Upper lobe of left lung (tissue), 6 donors: ENCODE measurements at regions not wholly inside any gene's neighbourhood (a gene's known extent, or its start where the extent isn't known, plus 50 kb on each side); places are given as distances from the start of the nearest gene placed in this dataset.

Source experiments
- ATAC-seq, 2 donors: fragments of 200-7000 bp; cut with Tn5 transposase; one replicate each; pipeline ENCODE4 v1.9.1; 2022; ENCODE audit warnings: mild to moderate bottlenecking in 2 of 2, moderate library complexity in 2 of 2; ENCODE audit not compliant: low FRiP score in 2 of 2
- DNase-seq, 2 donors: peaks; one replicate each; pipeline ENCODE4 v3.0.0-alpha.2; 2019 to 2020
- H3K27ac ChIP-seq, 4 donors: fragments of 200-600 bp; sonication (generic); one replicate each; pipeline ENCODE4 v1.5.1; 2016 to 2019
- H3K27me3 ChIP-seq, 4 donors: fragments of 200-600 bp; sonication (generic); one replicate each; pipeline ENCODE4 v1.5.1; 2017 to 2019
- H3K36me3 ChIP-seq, 4 donors: fragments of 200-600 bp; sonication (generic); one replicate each; pipeline ENCODE4 v1.5.1; 2016 to 2019
- H3K4me1 ChIP-seq, 4 donors: fragments of 200-600 bp; sonication (generic); one replicate each; pipeline ENCODE4 v1.5.1; 2018 to 2019
- H3K4me3 ChIP-seq, 4 donors: fragments of 200-600 bp; sonication (generic); one replicate each; pipeline ENCODE4 v1.5.1; 2017 to 2019; ENCODE audit warnings: mild to moderate bottlenecking in 2 of 4, moderate library complexity in 1 of 4
- H3K9me3 ChIP-seq, 4 donors: fragments of 200-600 bp; sonication (generic); one replicate each; pipeline ENCODE4 v1.5.1; 2018 to 2019
- CTCF ChIP-seq, 6 experiments: fragments of 450-650 bp in 4 of 6; fragments of 200-600 bp in 2 of 6; sonication (generic) in 2 of 6; IDR thresholded peaks; one replicate each; pipeline ENCODE4 v1.5.1; 2016 to 2019; ENCODE audit warnings: antibody characterized with exemption in 6 of 6
- EP300 ChIP-seq, 4 donors: sonication (generic); formaldehyde crosslinking; IDR thresholded peaks; one replicate each; pipeline ENCODE4 v1.5.1; 2017; ENCODE audit warnings: antibody characterized with exemption in 4 of 4, control low read depth in 2 of 4
- POLR2A ChIP-seq, 4 donors: fragments of 450-650 bp; IDR thresholded peaks; one replicate each; pipeline ENCODE4 v1.5.1; 2016 to 2017; ENCODE audit warnings: antibody characterized with exemption in 4 of 4, mild to moderate bottlenecking in 2 of 4
- POLR2AphosphoS5 ChIP-seq, 2 donors: sonication (generic); formaldehyde crosslinking; IDR thresholded peaks; one replicate each; pipeline ENCODE4 v1.5.1; 2017; ENCODE audit warnings: antibody characterized with exemption in 2 of 2
- WGBS, 2 donors: methylation state at CpG; one replicate each; pipeline ENCODE4 v1.1.5; 2017 to 2018; 5-methylcytosine and 5-hydroxymethylcytosine counted together
- donor health status: DM: no; HTN: no; CAD: no; lungs with moderate emphysema.
- donor health status: DM: no; HTN: yes; CAD: no; lungs with severe emphysema.

- Histone ChIP-seq H3K9me3 (no peaks in the 10 kb centered on the region), H3K36me3 (no peaks in the 10 kb centered on the region), H3K4me3 (no peak overlapping the region), H3K27ac (no peak overlapping the region), H3K4me1 (no peaks in the 10 kb centered on the region), H3K27me3 (no peaks in the 10 kb centered on the region)
- no peak for TF ChIP-seq POLR2AphosphoS5 (IDR thresholded peaks at IDR 0.05)
- TF ChIP-seq POLR2A (IDR thresholded peaks at IDR 0.05), result no peak
- TF ChIP-seq EP300 (IDR thresholded peaks at IDR 0.05), result no peak
- TF ChIP-seq CTCF (IDR thresholded peaks at IDR 0.05), result no peak
- ATAC-seq, result no peak
- no peak for DNase-seq
These were observed 325.6 kb downstream of the COG6 start for GRCh38 chr13:39981056-39981455.

- DNase-seq (no peak), ATAC-seq (no peak)
- no peak for TF ChIP-seq EP300 (IDR thresholded peaks at IDR 0.05)
- no peak for TF ChIP-seq POLR2AphosphoS5 (IDR thresholded peaks at IDR 0.05)
- TF ChIP-seq CTCF (IDR thresholded peaks at IDR 0.05), result no peak
- TF ChIP-seq POLR2A (IDR thresholded peaks at IDR 0.05), result no peak
- Histone ChIP-seq H3K4me3 (no peak overlapping the region), H3K36me3 (no peaks in the 10 kb centered on the region), H3K27me3 (no peaks in the 10 kb centered on the region), H3K9me3 (no peaks in the 10 kb centered on the region), H3K27ac (no peak overlapping the region), H3K4me1 (no peaks in the 10 kb centered on the region)
- WGBS, 2 donors, result 76 to 81% methylated on average over 4 of the region's 4 CpGs
These were observed 327.3 kb downstream of the COG6 start for GRCh38 chr13:39982745-39983144.

- no peak for ATAC-seq
- DNase-seq, result no peak
- H3K27ac ChIP-seq, result no peak overlapping the region
- H3K9me3 ChIP-seq, result no peaks in the 10 kb centered on the region
- H3K27me3 ChIP-seq, result no peaks in the 10 kb centered on the region
- WGBS, 2 donors, result 87 to 90% methylated on average over 4 of the region's 4 CpGs
- no peaks in the 10 kb centered on the region for H3K36me3 ChIP-seq
- H3K4me3 ChIP-seq, result no peak overlapping the region
- no peaks in the 10 kb centered on the region for H3K4me1 ChIP-seq
- TF ChIP-seq POLR2AphosphoS5 (IDR thresholded peaks at IDR 0.05) (no peak), CTCF (IDR thresholded peaks at IDR 0.05) (no peak), POLR2A (IDR thresholded peaks at IDR 0.05) (no peak), EP300 (IDR thresholded peaks at IDR 0.05) (no peak)
These were observed 329.6 kb downstream of the COG6 start for GRCh38 chr13:39985071-39985470.

GRCh38 chr13:39988351-39988750 is 332.9 kb downstream of the COG6 start:
- ATAC-seq, result no peak
- DNase-seq, result no peak

More at GRCh38 chr13:39988351-39988750, 332.9 kb downstream of the COG6 start:
- Histone ChIP-seq H3K36me3 (no peaks in the 10 kb centered on the region), H3K27ac (no peak overlapping the region), H3K4me3 (no peak overlapping the region), H3K9me3 (no peaks in the 10 kb centered on the region), H3K4me1 (no peaks in the 10 kb centered on the region), H3K27me3 (no peaks in the 10 kb centered on the region)
- no peak for TF ChIP-seq EP300 (IDR thresholded peaks at IDR 0.05)
- no peak for TF ChIP-seq POLR2AphosphoS5 (IDR thresholded peaks at IDR 0.05)
- TF ChIP-seq CTCF (IDR thresholded peaks at IDR 0.05), result no peak
- TF ChIP-seq POLR2A (IDR thresholded peaks at IDR 0.05), result no peak
- 90 to 92% methylated on average over 6 of the region's 6 CpGs for WGBS, 2 donors
